Keratinocyte (primary cell): ENCODE measurements at regions not wholly inside any gene's neighbourhood (a gene's known extent, or its start where the extent isn't known, plus 50 kb on each side); places are given as distances from the start of the nearest gene placed in this dataset.

Experiments used
- EZH2 ChIP-seq: IDR thresholded peaks from one replicate; pipeline ENCODE4 v1.6.1; 2012; ENCODE audit warnings: inconsistent platforms, mild to moderate bottlenecking, low read length, moderate library complexity
- TF ChIP-seq, protein P1 (sequence below), 3 experiments: IDR thresholded peaks in 1 of 3; conservative IDR thresholded peaks in 1 of 3; optimal IDR thresholded peaks in 1 of 3; 2 replicates in 2 of 3; 3 replicates in 1 of 3; pipeline versions ENCODE3 to v1.5.1; 2011; ENCODE audit warnings: low read length in 3 of 3, mild to moderate bottlenecking in 3 of 3, moderate library complexity in 2 of 3, control low read depth in 1 of 3, inconsistent platforms in 1 of 3; ENCODE audit not compliant: insufficient read depth in 2 of 3; ENCODE audit errors: extremely low read depth in 1 of 3

GRCh38 chr5:89777758-89778157 is 631.8 kb downstream of the CETN3 start:
- TF ChIP-seq, protein P1, sequence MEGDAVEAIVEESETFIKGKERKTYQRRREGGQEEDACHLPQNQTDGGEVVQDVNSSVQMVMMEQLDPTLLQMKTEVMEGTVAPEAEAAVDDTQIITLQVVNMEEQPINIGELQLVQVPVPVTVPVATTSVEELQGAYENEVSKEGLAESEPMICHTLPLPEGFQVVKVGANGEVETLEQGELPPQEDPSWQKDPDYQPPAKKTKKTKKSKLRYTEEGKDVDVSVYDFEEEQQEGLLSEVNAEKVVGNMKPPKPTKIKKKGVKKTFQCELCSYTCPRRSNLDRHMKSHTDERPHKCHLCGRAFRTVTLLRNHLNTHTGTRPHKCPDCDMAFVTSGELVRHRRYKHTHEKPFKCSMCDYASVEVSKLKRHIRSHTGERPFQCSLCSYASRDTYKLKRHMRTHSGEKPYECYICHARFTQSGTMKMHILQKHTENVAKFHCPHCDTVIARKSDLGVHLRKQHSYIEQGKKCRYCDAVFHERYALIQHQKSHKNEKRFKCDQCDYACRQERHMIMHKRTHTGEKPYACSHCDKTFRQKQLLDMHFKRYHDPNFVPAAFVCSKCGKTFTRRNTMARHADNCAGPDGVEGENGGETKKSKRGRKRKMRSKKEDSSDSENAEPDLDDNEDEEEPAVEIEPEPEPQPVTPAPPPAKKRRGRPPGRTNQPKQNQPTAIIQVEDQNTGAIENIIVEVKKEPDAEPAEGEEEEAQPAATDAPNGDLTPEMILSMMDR (optimal IDR thresholded peaks at IDR 0.05 in 1 of 3, IDR thresholded peaks at IDR 0.05 in 1 of 3, conservative IDR thresholded peaks at IDR 0.05 in 1 of 3; ENCODE audit: extremely low read depth in 1 of 3, insufficient read depth in 2 of 3, low read length in 3 of 3): no peak
- TF ChIP-seq EZH2: no peak
